ENCODE measurements at regions not wholly inside any gene's neighbourhood (a gene's known extent, or its start where the extent isn't known, plus 50 kb on each side); places are given as distances from the start of the nearest gene placed in this dataset.
"Not testable (repeated sequence)": the region's sequence is repeated elsewhere in the genome, so short reads cannot be mapped to it uniquely, and the experiment has no call there.

- no peak for DNase-seq (ENCODE audit: low read depth in 1 of 2, low spot score in 1 of 2)
Measured at GRCh38 chr18:1270081-1270480, 365.4 kb downstream of the ADCYAP1 start.

GRCh38 chr18:1273469-1273868 is 368.8 kb downstream of the ADCYAP1 start:
- DNase-seq (ENCODE audit: low read depth in 1 of 2, low spot score in 1 of 2): no peak

- DNase-seq (ENCODE audit: low read depth in 1 of 2, low spot score in 1 of 2): no peak
Measured at GRCh38 chr18:1292167-1292566, 387.5 kb downstream of the ADCYAP1 start.

- no peak for DNase-seq (ENCODE audit: low read depth in 1 of 2, low spot score in 1 of 2)
Measured at GRCh38 chr18:1294229-1294628, 389.6 kb downstream of the ADCYAP1 start.

GRCh38 chr18:1296237-1296636 is 391.6 kb downstream of the ADCYAP1 start:
- DNase-seq (ENCODE audit: low read depth in 1 of 2, low spot score in 1 of 2): no peak

GRCh38 chr18:1302861-1303260 is 398.2 kb downstream of the ADCYAP1 start:
- DNase-seq (ENCODE audit: low read depth in 1 of 2, low spot score in 1 of 2): no peak

GRCh38 chr18:1304392-1304992 is 399.8 kb downstream of the ADCYAP1 start:
- DNase-seq (ENCODE audit: low read depth in 1 of 2, low spot score in 1 of 2): no peak

GRCh38 chr18:1306641-1307040 is 402.0 kb downstream of the ADCYAP1 start:
- no peak for DNase-seq (ENCODE audit: low read depth in 1 of 2, low spot score in 1 of 2)

- no peak for DNase-seq (ENCODE audit: low read depth in 1 of 2, low spot score in 1 of 2)
Measured at GRCh38 chr18:1308686-1309085, 404.0 kb downstream of the ADCYAP1 start.

GRCh38 chr18:1311376-1311775 is 406.7 kb downstream of the ADCYAP1 start:
- DNase-seq (ENCODE audit: low read depth in 1 of 2, low spot score in 1 of 2): no peak

- DNase-seq (ENCODE audit: low read depth in 1 of 2, low spot score in 1 of 2): not testable (repeated sequence)
Measured at GRCh38 chr18:1335345-1335744, 430.7 kb downstream of the ADCYAP1 start.

- DNase-seq (ENCODE audit: low read depth in 1 of 2, low spot score in 1 of 2): no peak
Measured at GRCh38 chr18:1350931-1351450, 446.3 kb downstream of the ADCYAP1 start.

GRCh38 chr18:1353025-1353424 is 448.4 kb downstream of the ADCYAP1 start:
- DNase-seq (ENCODE audit: low read depth in 1 of 2, low spot score in 1 of 2): no peak

- DNase-seq (ENCODE audit: low read depth in 1 of 2, low spot score in 1 of 2): no peak
Measured at GRCh38 chr18:1357724-1358123, 453.1 kb downstream of the ADCYAP1 start.

GRCh38 chr18:1361936-1362335 is 457.3 kb downstream of the ADCYAP1 start:
- no peak for DNase-seq (ENCODE audit: low read depth in 1 of 2, low spot score in 1 of 2)

- DNase-seq (ENCODE audit: low read depth in 1 of 2, low spot score in 1 of 2): no peak
Measured at GRCh38 chr18:1370552-1370951, 465.9 kb downstream of the ADCYAP1 start.

GRCh38 chr18:1371724-1372123 is 467.1 kb downstream of the ADCYAP1 start:
- no peak for DNase-seq (ENCODE audit: low read depth in 1 of 2, low spot score in 1 of 2)

GRCh38 chr18:1383465-1383864 is 478.8 kb downstream of the ADCYAP1 start:
- no peak for DNase-seq (ENCODE audit: low read depth in 1 of 2, low spot score in 1 of 2)

GRCh38 chr18:1388468-1388867 is 483.8 kb downstream of the ADCYAP1 start:
- not testable (repeated sequence) for DNase-seq (ENCODE audit: low read depth in 1 of 2, low spot score in 1 of 2)

- DNase-seq (ENCODE audit: low read depth in 1 of 2, low spot score in 1 of 2): no peak
Measured at GRCh38 chr18:1392046-1392445, 487.4 kb downstream of the ADCYAP1 start.

- DNase-seq (ENCODE audit: low read depth in 1 of 2, low spot score in 1 of 2): no peak
Measured at GRCh38 chr18:1392865-1393734, 488.4 kb downstream of the ADCYAP1 start.

GRCh38 chr18:1393929-1394328 is 489.3 kb downstream of the ADCYAP1 start:
- DNase-seq (ENCODE audit: low read depth in 1 of 2, low spot score in 1 of 2): no peak

All from stimulated activated CD4-positive, alpha-beta T cell treated with anti-CD3 and anti-CD28 coated beads, Interleukin-15, amount 100 ng/mL, for 1 hour (primary cell).